Osteocyte (in vitro differentiated cells): ENCODE measurements at regions not wholly inside any gene's neighbourhood (a gene's known extent, or its start where the extent isn't known, plus 50 kb on each side); places are given as distances from the start of the nearest gene placed in this dataset.

Source experiments
- DNase-seq: peaks from one replicate; pipeline ENCODE4 v3.0.0; 2021; ENCODE audit warnings: mixed read lengths; ENCODE audit not compliant: unreplicated experiment; ENCODE audit errors: extremely low spot score
- H3K27ac Mint-ChIP-seq: one replicate; pipeline ENCODE4 v1.8.0; 2021; ENCODE audit warnings: mild to moderate bottlenecking, mixed read lengths; ENCODE audit not compliant: unreplicated experiment
- H3K27me3 Mint-ChIP-seq: one replicate; pipeline ENCODE4 v1.8.0; 2021; ENCODE audit warnings: mixed read lengths; ENCODE audit not compliant: unreplicated experiment
- H3K36me3 Mint-ChIP-seq: one replicate; pipeline ENCODE4 v1.8.0; 2021; ENCODE audit warnings: mixed read lengths; ENCODE audit not compliant: unreplicated experiment
- H3K4me1 Mint-ChIP-seq: one replicate; pipeline ENCODE4 v1.8.0; 2021; ENCODE audit warnings: mixed read lengths; ENCODE audit not compliant: unreplicated experiment
- H3K4me3 Mint-ChIP-seq: one replicate; pipeline ENCODE4 v1.8.0; 2021; ENCODE audit warnings: mild to moderate bottlenecking, moderate library complexity, mixed read lengths; ENCODE audit not compliant: unreplicated experiment
- H3K9me3 Mint-ChIP-seq: one replicate; pipeline ENCODE4 v1.8.0; 2021; ENCODE audit warnings: mixed read lengths; ENCODE audit not compliant: unreplicated experiment
- CTCF ChIP-seq: fragments of 200-600 bp; sonication (generic); IDR thresholded peaks from 2 replicates; pipeline ENCODE4 v1.5.0; 2021; ENCODE audit warnings: antibody characterized with exemption, mild to moderate bottlenecking, moderate library complexity

DNA sequence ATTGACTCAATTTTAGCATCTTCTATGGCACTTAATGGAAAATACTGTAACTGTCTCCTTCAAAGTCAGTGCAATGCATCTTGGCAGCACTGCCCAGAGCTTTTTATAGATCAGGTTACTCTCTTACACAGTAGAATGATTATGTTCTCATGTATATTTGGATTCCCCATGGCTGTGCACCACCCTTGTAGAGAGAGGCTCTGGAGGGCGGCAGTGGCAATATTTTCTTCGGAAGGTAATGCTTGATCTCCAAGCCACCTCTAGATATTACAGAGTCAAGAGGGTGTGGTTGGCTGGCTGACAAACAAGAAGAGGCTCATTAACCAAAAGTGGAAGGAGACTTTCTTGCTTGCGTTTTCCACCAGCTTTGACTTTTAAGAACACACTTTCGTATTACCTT, 72.8 kb upstream of the ARSJ start:
- Mint-ChIP-seq H3K4me3 (no peak overlapping the region), H3K9me3 (peaks cover 25% of the 10 kb centered on the region), H3K27ac (no peak overlapping the region), H3K4me1 (no peaks in the 10 kb centered on the region), H3K36me3 (peaks cover 14% of the 10 kb centered on the region), H3K27me3 (no peaks in the 10 kb centered on the region)
- TF ChIP-seq CTCF: no peak
- no peak for DNase-seq

DNA sequence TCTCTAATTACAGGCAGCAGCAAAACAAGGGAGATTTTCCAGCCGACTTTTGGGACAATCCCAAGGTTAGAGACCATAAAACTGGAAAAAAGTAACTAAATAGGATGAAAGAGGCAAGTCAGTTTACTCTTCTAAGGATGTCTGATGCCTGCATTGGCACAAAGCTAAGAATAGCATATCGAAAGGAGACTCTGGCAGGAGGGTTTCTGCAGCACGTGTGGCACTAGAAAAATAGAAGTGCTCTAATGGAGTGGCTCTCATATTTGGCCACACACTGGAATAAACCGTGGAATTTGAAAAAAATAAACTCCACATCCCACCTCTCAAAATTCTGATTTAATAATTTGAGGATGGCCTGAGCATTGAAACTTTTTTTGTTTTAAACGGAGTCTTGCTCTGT, 77.2 kb upstream of the ARSJ start:
- DNase-seq: no peak

DNA sequence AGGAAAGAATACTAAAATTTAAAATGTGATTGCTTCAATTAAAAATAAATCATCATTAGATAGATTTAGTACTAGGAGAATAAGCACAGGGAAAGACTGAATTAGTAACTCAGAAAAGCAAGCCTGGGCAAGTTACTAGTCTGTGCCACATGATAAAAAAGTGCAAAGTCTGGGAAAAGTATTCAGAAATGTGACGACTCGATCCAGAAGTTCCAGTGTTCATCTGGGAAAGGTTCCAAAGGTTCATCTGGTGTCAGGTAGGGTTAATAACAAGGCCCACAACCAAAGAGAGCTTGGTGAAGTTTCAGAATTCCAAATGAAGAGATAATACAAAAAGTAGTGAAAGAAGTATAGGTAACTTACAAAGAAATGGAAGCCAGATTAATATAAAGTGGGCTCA, 78.3 kb upstream of the ARSJ start:
- DNase-seq: no peak
- H3K27me3 Mint-ChIP-seq: no peaks in the 10 kb centered on the region

More for the DNA sequence above, 77.2 kb upstream of the ARSJ start:
- Mint-ChIP-seq H3K4me3 (no peak overlapping the region), H3K27ac (no peak overlapping the region), H3K27me3 (no peaks in the 10 kb centered on the region), H3K9me3 (peaks cover 36% of the 10 kb centered on the region), H3K36me3 (peaks cover 20% of the 10 kb centered on the region), H3K4me1 (no peaks in the 10 kb centered on the region)
- no peak for TF ChIP-seq CTCF

DNA sequence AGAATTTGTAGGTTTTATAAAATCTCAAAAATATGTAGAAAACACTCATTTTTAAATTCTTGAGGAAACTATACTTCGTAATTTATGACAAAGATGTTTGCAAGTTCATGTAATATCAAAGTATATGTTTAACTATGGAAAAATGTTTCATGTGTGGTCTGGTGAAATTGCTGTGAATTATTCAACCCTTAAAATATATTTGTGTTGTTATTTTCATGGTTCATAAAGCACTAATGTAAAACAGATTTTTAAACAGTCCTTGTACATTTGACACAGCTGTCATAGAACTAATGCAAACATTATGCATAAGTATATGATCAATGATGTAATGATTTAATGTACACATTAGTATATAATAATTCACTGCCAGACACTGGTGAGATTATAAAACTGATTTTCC, 83.1 kb upstream of the ARSJ start:
- no peaks in the 10 kb centered on the region for H3K4me1 Mint-ChIP-seq
- no peaks in the 10 kb centered on the region for H3K27me3 Mint-ChIP-seq
- H3K4me3 Mint-ChIP-seq: no peak overlapping the region
- H3K36me3 Mint-ChIP-seq: peaks cover 4% of the 10 kb centered on the region
- no peak for TF ChIP-seq CTCF
- H3K27ac Mint-ChIP-seq: no peak overlapping the region
- DNase-seq: no peak
- H3K9me3 Mint-ChIP-seq: peaks cover 9% of the 10 kb centered on the region

More for the DNA sequence above, 78.3 kb upstream of the ARSJ start:
- no peak for TF ChIP-seq CTCF
- Mint-ChIP-seq H3K27ac (no peak overlapping the region), H3K4me3 (no peak overlapping the region), H3K4me1 (no peaks in the 10 kb centered on the region), H3K9me3 (peaks cover 36% of the 10 kb centered on the region), H3K36me3 (peaks cover 20% of the 10 kb centered on the region)

DNA sequence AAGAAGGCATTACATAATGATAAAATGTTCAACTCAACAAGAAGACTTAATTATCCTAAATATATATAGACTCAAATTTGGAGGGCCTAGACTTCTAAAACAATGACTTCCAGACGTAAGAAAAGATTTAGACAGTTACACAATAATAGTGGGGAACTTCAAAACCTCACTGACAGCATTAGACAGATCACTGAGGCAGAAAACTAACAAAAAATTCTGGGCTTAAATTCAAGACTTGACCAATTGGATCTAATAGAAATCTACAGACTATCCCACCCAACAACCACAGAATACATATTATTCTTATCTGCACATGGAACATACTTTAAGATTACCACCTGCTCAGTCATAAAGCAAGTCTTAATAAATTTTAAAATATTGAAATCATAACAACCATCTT, 93.3 kb upstream of the ARSJ start:
- no peak for TF ChIP-seq CTCF
- no peaks in the 10 kb centered on the region for H3K27me3 Mint-ChIP-seq
- DNase-seq: no peak
- H3K27ac Mint-ChIP-seq: no peak overlapping the region
- peaks cover 11% of the 10 kb centered on the region for H3K36me3 Mint-ChIP-seq
- H3K4me1 Mint-ChIP-seq: peaks cover 8% of the 10 kb centered on the region
- peaks cover 39% of the 10 kb centered on the region for H3K9me3 Mint-ChIP-seq
- H3K4me3 Mint-ChIP-seq: no peak overlapping the region
